HG03108 (cell line): ENCODE measurements at regions not wholly inside any gene's neighbourhood (a gene's known extent, or its start where the extent isn't known, plus 50 kb on each side); places are given as distances from the start of the nearest gene placed in this dataset.

Source experiments
- ATAC-seq: cut with Tn5 transposase; IDR thresholded peaks from one replicate; pipeline ENCODE4 v1.9.1; 2021; ENCODE audit warnings: moderate library complexity; ENCODE audit not compliant: unreplicated experiment

DNA sequence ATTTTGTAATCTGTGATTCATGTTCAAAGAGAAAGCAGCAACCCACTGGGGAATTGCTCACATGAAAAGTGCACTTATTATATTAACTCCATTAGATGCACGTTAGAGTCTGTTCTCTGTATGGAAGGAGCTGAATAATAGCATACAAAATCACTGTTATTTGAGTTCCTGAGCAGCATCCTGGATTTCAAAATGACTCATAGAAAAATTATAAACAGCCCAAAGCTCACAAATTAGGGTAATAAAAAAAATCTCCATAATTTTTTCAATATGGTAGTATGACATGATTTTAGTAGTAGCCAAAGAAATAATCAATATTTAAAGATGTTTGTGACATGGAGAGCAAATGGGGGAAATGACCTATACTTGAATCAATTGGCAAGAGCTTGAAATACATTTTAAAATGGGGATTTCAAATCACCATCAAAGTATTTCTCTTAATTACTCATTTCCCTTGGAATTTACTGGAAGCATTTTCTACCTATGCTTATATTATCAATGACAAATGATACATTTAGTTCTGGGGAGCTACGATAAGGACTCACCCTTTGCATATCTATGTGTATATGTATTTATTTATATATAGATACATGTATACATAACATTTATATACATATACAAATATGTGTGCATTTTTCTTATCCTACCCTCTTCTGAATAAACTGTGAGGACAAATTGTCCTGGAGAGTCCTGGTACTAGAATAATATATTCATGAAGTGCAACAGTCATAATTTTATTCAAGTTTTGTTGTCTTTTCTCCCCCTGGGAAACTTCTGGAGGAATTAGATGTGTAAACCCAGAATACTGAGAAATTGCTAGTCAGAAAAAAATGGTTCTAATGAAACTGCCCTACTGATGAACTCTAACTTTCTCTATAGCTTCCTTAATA is 116.3 kb downstream of the RPL22L1 start:
- no peak for ATAC-seq

DNA sequence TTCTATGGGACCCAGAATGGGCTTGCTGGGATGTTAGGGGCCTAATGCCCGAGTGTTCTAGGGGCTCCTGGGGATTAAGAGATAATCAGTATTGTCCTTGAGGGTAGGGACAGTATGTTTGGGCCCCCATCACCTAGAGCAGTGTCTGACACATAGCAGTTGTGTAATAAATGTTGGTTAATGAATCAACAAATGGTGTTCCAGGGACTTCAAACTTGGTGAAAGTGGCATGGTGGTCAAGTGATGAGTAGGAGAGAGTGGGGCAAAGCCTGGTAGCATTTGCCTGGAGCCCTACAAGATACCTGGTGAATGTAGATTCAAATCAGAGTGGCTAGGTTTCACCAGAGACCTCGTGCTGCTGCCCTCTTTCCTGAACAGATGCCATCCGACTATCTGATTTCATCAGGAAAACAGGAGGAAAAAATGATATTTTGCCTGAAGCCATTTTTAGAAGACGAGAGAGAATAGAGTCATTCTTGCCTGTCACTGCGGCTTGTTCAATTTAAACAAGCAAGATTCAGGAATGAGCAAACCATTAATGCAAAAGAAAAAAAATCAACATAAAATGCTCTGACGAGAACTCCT is 117.3 kb downstream of the RPL22L1 start:
- no peak for ATAC-seq

DNA sequence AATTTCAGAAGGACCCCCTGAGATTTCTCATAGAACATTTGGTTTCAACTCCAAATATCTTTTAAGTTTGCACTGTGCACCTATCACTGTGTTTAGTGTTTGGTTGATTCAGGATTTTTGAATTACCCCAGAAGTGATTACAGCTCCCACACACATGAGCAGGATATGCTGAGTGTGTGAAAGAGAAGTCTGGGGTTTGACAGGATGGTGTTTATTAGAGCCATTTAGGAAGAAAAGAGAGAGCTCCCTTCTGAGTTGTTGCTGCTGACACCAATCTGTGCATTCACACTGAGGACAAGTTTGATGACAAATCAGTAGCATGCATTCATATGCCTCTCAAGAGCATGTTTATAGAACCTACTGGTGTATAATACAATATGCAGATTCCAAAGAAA is 118.1 kb downstream of the RPL22L1 start:
- no peak for ATAC-seq

DNA sequence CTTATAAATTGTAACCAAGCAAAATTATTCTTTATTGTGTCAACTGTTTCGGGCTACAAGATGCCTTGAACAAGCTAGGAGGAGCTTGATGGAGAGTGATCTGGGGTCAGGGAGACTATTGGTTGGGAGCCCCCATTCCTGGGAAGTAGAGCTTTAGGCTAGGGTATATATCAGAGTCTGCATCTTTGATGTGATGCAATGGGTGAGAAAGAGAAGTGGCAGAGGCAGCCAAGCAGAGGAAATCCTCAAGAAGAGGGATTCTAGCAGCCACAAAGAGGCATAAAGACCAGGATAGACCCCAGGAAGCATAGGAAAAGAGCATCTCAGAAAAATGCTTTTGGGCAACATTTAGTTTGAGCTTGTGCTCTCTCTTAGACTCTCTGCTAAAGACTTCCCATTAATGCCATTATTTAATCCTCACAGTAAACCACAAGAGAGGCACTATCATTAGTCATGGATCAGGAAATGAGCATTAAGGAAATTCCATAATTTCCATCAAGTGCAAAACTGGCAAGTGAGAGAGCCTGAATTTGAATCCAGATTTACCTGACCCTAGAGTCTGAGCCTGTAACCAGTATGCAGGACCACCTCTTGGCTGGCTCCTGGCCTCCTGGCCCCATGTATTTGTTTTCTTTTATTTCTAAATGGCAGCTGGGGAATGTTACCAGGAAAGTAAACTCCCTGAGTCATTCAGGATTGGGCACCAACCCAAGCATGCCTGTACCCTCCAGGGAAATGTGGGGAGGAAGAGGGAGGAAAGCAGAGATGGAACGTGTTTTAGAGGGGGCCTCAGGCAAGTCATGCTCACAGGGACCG is 118.7 kb downstream of the RPL22L1 start:
- ATAC-seq: no peak

DNA sequence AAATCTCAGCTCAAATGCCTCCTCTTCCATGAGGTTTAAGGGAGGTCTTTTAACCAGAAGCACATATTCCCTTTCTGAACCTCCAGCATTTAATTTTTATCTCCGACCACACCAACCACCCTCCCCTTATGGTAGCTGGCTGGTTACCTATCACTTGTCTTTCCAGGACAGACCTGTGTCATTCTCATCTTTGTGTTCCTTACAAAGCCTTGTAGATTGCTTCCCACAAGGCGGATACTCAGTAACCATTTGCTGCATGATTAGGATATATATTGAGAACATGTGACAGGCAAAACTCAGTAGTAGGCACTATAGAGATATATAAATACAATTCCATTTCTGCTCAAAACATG is 119.5 kb downstream of the RPL22L1 start:
- ATAC-seq: no peak

DNA sequence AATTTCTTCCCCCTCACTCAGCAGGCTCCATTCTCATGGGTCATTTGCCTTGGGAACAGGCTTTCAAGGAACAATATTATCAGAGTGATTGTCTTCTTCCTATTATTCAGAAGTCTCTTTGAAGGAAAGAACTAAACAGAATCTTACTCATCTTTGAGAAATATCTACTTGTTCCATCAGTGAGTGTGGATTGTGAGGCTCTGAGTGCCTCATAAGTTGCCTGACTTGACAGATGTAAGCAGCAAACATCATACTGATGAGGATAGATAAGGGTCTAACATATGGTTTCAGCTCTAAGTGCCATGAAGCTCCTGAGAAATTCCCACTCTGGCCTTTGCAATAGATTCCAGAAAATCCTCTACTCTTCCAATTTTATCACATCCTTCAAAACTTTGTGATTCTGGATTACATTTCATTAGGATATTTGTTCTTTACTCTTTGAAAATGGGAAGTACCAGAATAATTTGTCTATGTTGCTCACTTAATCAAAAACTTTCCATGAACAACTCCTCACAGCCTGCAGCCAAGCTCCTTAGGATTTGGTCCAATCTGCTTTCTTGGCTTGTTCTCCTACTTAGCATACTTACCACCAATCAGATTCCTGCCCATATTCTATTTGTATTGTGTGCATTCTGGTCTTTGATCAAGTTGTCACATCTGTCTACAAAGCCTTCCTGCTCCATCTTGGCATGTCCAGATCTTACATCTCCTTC is 120.1 kb downstream of the RPL22L1 start:
- no peak for ATAC-seq

DNA sequence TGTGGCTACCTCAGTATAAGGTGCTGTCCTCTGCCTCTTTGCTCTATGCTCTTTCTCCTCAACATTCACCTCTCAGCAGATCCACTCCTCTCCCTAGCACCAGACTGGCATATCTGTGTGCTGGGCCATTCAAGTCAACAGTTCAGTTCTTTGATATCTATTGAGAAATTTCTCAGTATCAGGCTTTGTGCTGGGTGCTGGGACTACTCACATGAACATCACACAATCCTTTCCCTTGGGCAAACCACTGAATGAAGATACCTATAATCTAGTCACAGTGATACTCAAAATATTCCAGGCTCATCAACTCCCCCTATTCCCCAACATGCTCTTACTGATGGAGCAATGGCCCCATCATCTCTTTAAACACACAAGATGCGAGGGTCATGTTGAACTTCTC is 120.8 kb downstream of the RPL22L1 start:
- no peak for ATAC-seq

DNA sequence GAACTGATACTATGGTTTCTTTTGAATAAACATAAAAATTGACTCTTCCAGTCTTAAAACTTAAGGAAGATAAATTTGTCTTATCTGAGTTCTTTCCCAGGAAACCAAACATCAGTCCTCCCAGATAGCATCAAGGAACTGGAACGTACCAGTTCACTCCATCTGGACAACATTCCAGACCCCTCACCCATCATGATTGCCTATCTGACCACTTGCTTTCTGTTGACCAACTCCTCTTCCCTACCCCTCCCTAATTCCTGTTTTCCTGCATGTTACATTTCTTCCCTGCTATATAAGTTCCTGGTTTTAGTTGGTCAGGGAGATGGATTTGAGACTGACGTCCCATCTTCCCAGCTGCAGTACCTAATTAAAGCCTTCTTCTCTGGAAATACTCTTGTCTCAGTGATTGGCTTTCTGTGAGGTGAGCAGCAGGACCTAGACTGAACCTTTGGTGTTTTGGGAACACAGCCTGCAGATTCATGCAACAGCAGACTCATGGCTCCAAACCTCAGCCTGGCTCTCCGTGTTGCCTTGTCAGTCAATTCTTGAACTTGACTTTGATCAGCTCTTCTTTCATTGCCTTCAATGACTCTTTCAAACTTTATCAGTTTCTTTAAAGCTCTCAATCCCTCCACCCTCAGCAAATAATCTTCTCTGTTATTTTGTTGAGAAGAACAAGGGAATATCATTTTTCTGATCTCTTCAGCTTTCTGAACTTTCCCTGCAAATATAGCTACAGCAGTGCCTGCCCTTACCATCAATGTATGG is 123.6 kb downstream of the RPL22L1 start:
- no peak for ATAC-seq

DNA sequence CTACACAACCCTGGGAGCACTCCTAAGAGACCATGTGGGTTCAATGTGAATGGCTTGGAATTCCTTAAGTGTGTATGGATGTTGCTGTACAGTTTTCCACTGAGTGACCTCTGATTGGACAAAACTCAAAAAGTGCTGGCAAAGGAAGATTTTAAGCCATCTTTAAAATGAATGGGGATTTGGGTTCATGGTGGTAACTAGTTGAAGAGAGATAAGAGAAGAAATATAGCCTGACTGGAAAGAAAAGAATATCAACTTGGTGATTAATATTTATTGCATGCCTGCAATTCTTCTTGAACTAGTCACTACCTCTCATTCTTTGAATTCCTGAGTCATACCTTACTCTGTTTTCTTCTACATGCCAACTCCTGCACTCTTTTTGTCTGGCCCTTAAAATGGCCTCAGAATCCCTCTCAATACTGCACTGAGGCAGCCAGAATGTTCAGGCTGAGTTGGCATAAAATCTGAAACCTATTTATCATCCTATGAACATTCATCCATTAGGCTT is 124.7 kb downstream of the RPL22L1 start:
- ATAC-seq: no peak

DNA sequence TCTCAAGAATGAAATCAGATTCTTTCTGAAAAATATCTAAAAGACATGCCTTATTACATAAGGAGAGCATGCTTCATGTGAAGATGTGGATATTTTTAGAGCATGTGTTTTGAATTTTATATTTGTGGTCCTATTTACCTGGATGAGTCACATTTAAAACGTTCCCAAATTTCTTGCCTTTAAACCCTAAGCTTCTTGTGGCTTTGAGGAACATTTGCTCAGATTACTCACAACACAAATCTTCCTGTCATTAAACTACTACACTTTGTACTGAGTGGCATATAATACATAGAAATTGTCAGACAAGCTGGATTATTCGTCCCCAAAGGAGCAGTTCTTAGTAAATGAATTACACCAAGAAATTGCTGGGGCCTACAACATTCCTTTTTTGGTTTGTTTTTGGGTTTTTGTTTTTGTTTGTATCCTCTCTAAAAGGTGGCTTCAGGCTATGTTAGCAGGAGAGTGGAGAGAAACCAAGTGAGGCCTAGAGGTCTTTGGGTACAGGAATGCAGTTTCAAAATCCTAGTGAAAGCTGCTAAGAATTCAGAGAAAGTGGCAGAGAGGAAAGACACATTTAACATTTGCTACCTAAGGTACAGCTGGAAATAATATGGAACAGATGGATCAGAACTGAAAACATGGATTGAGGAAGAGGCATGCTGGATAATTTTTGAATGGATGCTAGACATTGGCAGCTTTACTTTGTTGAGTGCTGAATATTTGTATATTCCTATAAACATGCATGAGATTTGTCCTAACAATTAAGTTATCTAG is 128.1 kb downstream of the RPL22L1 start:
- no peak for ATAC-seq

DNA sequence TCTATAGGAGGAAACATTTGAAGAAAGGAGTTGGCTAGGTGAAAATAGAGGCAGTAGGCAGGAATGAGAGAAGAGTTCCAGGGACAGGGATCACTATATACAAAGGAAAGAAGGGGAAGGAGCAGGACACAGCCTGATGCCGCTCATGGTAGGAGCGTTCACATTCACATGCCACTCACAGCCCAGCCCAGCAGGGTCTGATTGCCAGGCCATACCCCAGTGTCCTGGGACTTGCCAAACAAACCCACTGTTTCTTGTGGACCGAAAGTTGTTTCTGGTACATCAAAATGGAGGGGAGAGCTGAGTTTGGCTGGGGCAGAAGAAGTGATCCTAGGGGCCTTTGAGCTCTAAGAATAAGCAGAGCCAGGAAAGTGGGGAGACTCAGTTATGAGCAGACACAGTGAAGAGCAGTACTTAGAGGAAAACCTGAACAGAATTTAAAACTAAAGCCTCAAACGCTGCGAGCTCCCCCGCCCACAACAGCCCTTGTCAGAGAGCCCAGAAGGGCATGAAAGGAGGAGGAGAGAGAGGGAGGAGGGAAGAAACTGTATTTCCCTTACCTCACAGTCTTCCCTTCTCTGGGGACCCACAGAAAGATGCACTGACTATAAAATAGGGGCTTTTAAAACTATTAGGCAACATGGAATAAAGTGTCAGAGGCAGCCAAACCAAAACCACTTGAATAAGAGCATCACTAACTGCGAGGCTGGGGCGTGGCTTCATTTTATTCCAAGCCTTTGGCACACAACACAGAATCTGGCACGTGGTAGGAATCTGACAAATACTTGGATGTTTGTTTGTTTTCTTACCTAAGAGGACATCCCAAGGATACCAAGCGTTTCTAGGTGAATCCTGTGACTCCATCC is 129.0 kb downstream of the RPL22L1 start:
- no peak for ATAC-seq

DNA sequence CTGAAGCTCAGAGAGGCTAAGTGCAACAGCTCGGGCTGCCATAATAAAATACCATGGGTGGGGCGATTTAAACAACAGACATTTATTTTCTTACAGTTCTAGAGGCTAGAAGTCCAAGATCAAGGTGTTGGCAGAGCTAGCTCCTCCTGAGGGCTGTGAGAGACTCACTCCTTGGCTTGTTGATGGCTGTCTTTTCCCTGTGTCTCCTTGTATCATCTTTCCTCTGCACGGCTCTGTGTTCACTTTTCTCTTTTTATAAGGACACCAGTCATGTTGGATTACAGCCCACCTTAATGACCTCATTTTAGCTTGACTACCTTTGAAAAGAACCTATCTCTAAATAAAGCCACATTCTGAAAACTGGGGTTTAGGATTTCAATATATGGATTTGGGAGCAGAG is 129.7 kb downstream of the RPL22L1 start:
- no peak for ATAC-seq

DNA sequence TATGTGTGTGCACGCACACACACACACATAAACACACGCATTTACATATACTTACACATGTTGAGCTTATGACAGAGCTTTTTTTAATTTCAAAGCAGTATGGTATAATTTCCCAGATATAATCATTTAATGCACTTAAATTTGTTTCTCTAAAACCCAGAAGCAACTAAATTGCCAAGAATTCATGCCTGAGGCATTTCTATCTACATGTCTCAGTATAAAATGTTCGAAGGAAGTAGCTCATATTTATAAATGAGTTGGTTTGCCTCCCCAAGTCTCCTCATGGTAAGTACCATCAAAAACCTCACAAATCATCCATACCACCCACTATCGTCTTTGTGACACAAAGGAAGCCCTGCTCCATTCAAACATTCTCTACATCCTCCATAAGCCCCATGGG is 130.6 kb downstream of the RPL22L1 start:
- ATAC-seq: no peak

DNA sequence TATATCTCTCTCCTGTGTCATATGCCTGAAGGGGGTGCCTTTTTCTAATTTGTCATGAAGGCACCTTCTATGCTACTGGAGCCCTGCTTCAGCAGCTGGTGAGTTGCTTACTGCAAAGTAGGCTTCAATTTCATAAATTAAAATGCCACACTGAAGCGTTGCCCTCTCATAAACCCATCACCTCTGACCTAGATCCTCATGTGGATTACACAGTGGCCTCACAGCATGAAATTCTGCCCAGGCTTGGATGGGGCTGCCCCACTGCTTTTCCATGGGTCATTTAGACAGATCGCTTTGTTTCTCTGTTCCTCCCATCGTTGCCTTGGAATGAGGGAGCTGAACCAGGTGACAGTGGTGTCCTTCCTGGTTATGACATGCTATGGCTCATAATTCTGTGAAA is 131.2 kb downstream of the RPL22L1 start:
- no peak for ATAC-seq

DNA sequence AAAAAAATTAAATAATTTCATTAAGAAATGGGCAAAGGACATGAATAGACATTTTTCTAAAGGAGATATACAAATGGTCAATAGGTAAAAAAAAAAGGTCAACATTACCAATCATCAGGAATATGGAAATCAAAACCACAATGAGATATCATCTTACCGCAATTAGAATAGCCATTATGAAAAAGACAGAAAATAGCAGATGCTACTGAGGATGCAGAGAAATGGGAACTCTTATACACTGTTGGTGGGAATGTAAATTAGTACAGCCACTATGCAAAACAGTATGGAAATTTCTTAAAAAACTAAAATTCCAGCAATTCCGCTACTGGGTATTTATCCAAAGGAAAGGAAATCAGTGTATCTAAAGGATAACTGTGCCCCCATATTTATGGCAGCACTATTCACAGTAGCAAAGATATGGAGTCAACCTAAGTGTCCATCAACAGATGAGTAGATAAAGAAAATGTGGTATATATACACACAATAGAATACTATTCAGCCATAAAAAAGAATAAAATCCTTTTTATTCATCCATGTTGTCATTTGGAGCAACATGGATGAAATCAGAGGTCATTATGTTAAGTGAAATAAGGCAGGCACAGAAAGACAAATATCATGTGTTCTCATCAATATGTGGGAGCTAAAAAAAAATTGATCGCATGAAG is 132.4 kb downstream of the RPL22L1 start:
- no peak for ATAC-seq

DNA sequence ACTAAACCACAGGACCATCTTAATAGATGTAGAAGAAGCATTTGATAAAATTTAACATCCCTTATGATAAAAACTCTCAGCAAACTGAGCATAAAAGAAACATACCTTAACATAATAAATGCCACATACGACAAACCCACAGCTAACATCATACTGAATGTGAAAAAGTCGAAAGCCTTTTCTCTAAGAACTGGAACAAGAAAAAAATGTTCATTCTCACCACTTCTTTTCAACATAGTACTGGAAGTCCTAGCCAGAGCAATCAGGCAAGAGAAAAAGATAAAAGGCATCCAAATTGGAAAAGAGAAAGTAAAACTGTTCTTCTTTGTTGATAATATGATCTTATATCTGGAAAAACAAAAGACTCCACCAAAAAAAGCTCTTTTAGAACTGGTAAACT is 134.2 kb downstream of the RPL22L1 start:
- no peak for ATAC-seq

DNA sequence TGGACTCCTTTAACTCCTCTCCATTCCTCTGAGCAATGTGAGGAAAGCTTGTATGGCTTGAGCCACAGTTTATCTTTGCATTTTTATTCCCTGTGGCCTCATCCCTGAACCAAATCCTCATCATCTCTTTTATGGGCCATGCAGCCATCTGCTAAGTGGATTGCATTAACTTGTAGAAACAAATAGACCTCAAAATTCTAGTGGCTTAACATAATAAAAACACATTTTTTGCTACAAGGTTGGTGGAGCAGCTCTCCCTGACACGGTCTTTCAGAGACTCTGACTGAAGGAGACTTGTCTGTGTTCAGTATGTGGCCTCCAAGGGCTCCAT is 135.3 kb downstream of the RPL22L1 start:
- no peak for ATAC-seq

DNA sequence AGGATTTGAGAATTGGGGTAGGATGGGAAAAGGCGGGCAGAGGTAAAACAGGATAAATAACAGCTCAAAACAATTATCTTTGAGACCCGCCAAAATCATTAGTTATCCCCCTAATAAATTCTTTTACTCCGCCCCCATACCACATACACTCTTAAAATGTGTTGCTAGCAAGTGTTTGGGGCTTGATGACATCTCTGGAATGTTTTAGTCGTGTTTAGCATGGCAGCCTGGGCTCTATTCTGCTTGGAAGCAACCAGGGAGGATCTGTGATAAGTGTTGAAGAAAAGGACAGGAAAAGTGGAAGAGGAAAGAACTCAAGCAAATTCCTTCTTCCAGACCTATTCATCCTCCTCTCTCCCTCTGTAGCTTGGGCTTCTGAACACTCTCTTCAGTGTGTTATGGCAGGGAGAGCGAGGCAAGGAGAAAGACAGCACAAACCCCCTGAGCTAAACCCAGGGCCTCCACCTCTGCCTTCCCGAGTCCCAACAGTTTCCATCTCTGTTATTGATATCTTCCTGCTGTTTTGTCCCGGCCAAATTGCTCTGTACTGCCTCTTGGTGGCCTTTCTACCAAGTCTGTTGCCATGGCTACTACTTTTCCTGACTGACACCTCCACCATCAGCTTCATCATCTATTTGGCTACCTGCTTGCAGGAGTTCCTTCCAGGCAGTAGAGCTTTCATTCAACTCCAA is 135.8 kb downstream of the RPL22L1 start:
- no peak for ATAC-seq
